Loucy (cell line): ENCODE measurements at regions not wholly inside any gene's neighbourhood (a gene's known extent, or its start where the extent isn't known, plus 50 kb on each side); places are given as distances from the start of the nearest gene placed in this dataset.

Experiments
- CTCF ChIP-seq: fragments of 200-600 bp; sonication (generic); conservative IDR thresholded peaks from 2 replicates; pipeline ENCODE4 v1.5.1; 2014; ENCODE audit warnings: mild to moderate bottlenecking, antibody characterized with exemption, low read length
- EZH2phosphoT487 ChIP-seq: fragments of 200-600 bp; IDR thresholded peaks from 2 replicates; pipeline ENCODE4 v1.6.1; 2018; ENCODE audit warnings: antibody characterized with exemption, mild to moderate bottlenecking, moderate library complexity, borderline replicate concordance

DNA sequence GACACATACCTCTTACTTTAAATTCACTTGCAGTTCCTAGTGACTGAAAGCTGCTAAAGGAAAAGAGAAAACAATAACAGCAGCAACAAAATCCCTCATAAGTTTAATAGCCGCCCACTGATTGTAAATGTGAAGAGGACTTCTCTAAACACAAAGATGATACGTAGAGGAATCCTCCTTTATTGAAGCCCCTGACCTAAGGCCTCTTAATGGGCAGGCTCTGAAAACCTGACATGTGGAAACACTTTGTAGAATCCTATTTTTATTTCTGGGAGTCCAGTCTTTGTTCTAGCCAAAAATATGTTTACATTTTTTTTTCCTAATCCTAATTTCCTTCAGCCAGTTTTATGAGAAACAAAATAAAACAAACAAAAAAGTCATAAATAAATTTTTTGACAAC is 1277.7 kb upstream of the CELF4 start:
- TF ChIP-seq CTCF (no peak), EZH2phosphoT487 (no peak)
